ENCODE measurements at regions not wholly inside any gene's neighbourhood (a gene's known extent, or its start where the extent isn't known, plus 50 kb on each side); places are given as distances from the start of the nearest gene placed in this dataset.

- Histone ChIP-seq H3K4me2 (ENCODE audit: extremely low read depth, insufficient read depth, low read length) (no peak overlapping the region), H3K27ac (ENCODE audit: insufficient read depth, low read length) (no peak overlapping the region), H3K9me3 (ENCODE audit: control insufficient read depth, insufficient read depth, low read depth, low read length) (no peaks in the 10 kb centered on the region), H2AFZ (ENCODE audit: low read length) (no peak overlapping the region), H3K36me3 (ENCODE audit: control insufficient read depth, insufficient read depth, low read length) (no peaks in the 10 kb centered on the region), H4K20me1 (ENCODE audit: control insufficient read depth, extremely low read depth, insufficient read depth, low read length) (no peaks in the 10 kb centered on the region), H3K79me2 (ENCODE audit: control insufficient read depth, insufficient read depth, low read length) (no peaks in the 10 kb centered on the region), H3K27me3 (ENCODE audit: control insufficient read depth, insufficient read depth, low read length) (no peaks in the 10 kb centered on the region), H3K4me1 (ENCODE audit: control insufficient read depth, extremely low read depth, insufficient read depth, low read length) (no peaks in the 10 kb centered on the region), H3K4me3 (replicated peaks in 1 of 4; ENCODE audit: control extremely low read depth in 1 of 4, insufficient read depth in 1 of 4, low read depth in 3 of 4, low read length in 4 of 4) (no peak overlapping the region), H3K9ac (ENCODE audit: insufficient read depth, low read length) (no peak overlapping the region)
- TF ChIP-seq CTCF (conservative IDR thresholded peaks at IDR 0.05 in 1 of 2, IDR thresholded peaks at IDR 0.05 in 1 of 2; ENCODE audit: low read depth in 1 of 2, low read length in 2 of 2), result no peak
- TF ChIP-seq EZH2 (IDR thresholded peaks at IDR 0.05; ENCODE audit: low read length, missing control alignments), result no peak
- DNase-seq (ENCODE audit: low read depth in 2 of 2), result no peak
Observed at GRCh38 chr7:83863906-83864305, 215.0 kb upstream of the SEMA3E start.

DNA sequence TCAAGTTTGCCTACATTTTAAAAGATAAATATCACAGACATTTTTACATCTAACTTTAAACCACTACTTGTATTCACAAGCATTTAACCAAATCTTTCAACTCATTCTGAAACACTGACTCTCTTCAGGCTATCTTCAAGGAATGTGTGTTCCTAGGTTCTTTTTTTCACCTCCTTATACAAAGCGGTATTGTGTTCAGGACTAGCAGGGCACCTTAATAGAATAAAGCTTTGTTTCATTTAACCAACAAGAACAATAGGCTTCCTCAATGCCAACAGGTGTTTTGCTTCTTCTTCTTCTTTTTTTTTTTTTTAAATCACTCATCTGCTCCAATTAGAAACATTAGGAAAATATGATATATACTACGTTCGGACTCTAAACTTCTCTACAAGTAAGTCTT, 212.9 kb upstream of the SEMA3E start:
- Histone ChIP-seq H3K27me3 (ENCODE audit: control insufficient read depth, insufficient read depth, low read length) (no peaks in the 10 kb centered on the region), H4K20me1 (ENCODE audit: control insufficient read depth, extremely low read depth, insufficient read depth, low read length) (no peaks in the 10 kb centered on the region), H3K4me1 (ENCODE audit: control insufficient read depth, extremely low read depth, insufficient read depth, low read length) (no peaks in the 10 kb centered on the region), H3K9ac (ENCODE audit: insufficient read depth, low read length) (no peak overlapping the region), H2AFZ (ENCODE audit: low read length) (no peak overlapping the region), H3K4me3 (replicated peaks in 1 of 4; ENCODE audit: control extremely low read depth in 1 of 4, insufficient read depth in 1 of 4, low read depth in 3 of 4, low read length in 4 of 4) (no peak overlapping the region), H3K36me3 (ENCODE audit: control insufficient read depth, insufficient read depth, low read length) (no peaks in the 10 kb centered on the region), H3K79me2 (ENCODE audit: control insufficient read depth, insufficient read depth, low read length) (no peaks in the 10 kb centered on the region), H3K4me2 (ENCODE audit: extremely low read depth, insufficient read depth, low read length) (no peak overlapping the region), H3K9me3 (ENCODE audit: control insufficient read depth, insufficient read depth, low read depth, low read length) (no peaks in the 10 kb centered on the region), H3K27ac (ENCODE audit: insufficient read depth, low read length) (no peak overlapping the region)
- no peak for DNase-seq (ENCODE audit: low read depth in 2 of 2)
- TF ChIP-seq EZH2 (IDR thresholded peaks at IDR 0.05; ENCODE audit: low read length, missing control alignments), result no peak
- no peak for TF ChIP-seq CTCF (conservative IDR thresholded peaks at IDR 0.05 in 1 of 2, IDR thresholded peaks at IDR 0.05 in 1 of 2; ENCODE audit: low read depth in 1 of 2, low read length in 2 of 2)

DNA sequence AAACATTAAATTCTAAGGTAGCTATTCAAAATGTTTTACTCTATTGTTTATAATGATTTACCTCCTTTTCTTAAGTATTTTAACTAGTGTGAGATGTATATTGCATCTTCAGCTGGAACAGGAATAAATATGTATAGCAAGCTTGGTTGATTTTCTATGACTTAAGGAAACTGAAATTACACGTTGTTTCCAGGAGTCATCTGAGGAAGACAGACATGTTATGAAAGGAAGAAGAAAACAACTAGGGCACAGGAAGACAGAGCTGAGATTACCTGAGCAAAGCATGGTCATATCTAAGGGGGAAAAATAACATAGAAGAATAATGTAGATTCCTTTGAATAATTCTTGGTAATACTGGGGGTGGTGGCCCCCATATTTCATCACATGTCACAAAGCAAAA, 210.9 kb upstream of the SEMA3E start:
- H2AFZ ChIP-seq (ENCODE audit: low read length), result no peak overlapping the region
- DNase-seq (ENCODE audit: low read depth in 2 of 2), result no peak
- no peak overlapping the region for H3K27ac ChIP-seq (ENCODE audit: insufficient read depth, low read length)
- H3K79me2 ChIP-seq (ENCODE audit: control insufficient read depth, insufficient read depth, low read length), result no peaks in the 10 kb centered on the region
- TF ChIP-seq EZH2 (IDR thresholded peaks at IDR 0.05; ENCODE audit: low read length, missing control alignments) (no peak), CTCF (conservative IDR thresholded peaks at IDR 0.05 in 1 of 2, IDR thresholded peaks at IDR 0.05 in 1 of 2; ENCODE audit: low read depth in 1 of 2, low read length in 2 of 2) (no peak)
- no peaks in the 10 kb centered on the region for H3K9me3 ChIP-seq (ENCODE audit: control insufficient read depth, insufficient read depth, low read depth, low read length)
- H3K4me1 ChIP-seq (ENCODE audit: control insufficient read depth, extremely low read depth, insufficient read depth, low read length), result no peaks in the 10 kb centered on the region
- no peaks in the 10 kb centered on the region for H4K20me1 ChIP-seq (ENCODE audit: control insufficient read depth, extremely low read depth, insufficient read depth, low read length)
- no peak overlapping the region for H3K9ac ChIP-seq (ENCODE audit: insufficient read depth, low read length)
- H3K4me3 ChIP-seq (replicated peaks in 1 of 4; ENCODE audit: control extremely low read depth in 1 of 4, insufficient read depth in 1 of 4, low read depth in 3 of 4, low read length in 4 of 4), result no peak overlapping the region
- H3K36me3 ChIP-seq (ENCODE audit: control insufficient read depth, insufficient read depth, low read length), result no peaks in the 10 kb centered on the region
- H3K4me2 ChIP-seq (ENCODE audit: extremely low read depth, insufficient read depth, low read length), result no peak overlapping the region
- H3K27me3 ChIP-seq (ENCODE audit: control insufficient read depth, insufficient read depth, low read length), result no peaks in the 10 kb centered on the region
